NCI-H2227 (cell line): ENCODE measurements at regions not wholly inside any gene's neighbourhood (a gene's known extent, or its start where the extent isn't known, plus 50 kb on each side); places are given as distances from the start of the nearest gene placed in this dataset.
"Not testable (repeated sequence)": the region's sequence is repeated elsewhere in the genome, so short reads cannot be mapped to it uniquely, and the experiment has no call there.

ENCODE experiments used
- DNase-seq: peaks from one replicate; lab custom pipeline; 2025; ENCODE audit not compliant: unreplicated experiment; lab: John Stamatoyannopoulos, UW

GRCh38 chr15:50857763-50858162, 50.7 kb upstream of the AP4E1 start:
- no peak for DNase-seq

GRCh38 chr15:50854601-50855490, 53.6 kb upstream of the AP4E1 start:
- no peak for DNase-seq

DNA sequence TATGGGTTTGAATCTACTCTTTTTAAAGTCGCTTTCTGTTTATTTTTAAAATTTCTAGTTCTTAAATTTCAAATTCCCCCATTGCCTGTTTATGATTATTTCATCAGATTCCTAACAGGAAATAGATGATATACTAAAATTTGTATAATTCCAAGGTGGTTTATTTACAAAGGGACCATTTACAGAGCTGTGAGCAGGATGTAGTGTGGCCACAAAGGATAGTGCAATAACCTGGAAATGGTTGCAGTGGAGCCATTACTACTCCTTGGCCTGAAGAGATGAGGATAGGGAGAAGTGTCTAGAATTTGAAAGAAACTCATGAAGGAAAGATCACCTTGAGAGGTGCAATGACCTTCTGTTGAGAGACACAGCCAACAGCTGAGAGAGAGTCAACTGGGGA, 58.5 kb upstream of the AP4E1 start:
- DNase-seq: no peak

- DNase-seq: no peak
These were observed 60.1 kb upstream of the AP4E1 start for GRCh38 chr15:50848349-50848748.

GRCh38 chr15:50845181-50845580, 63.3 kb upstream of the AP4E1 start:
- DNase-seq: not testable (repeated sequence)

- DNase-seq: no peak
These were observed 68.0 kb upstream of the AP4E1 start for GRCh38 chr15:50840520-50840919.

DNA sequence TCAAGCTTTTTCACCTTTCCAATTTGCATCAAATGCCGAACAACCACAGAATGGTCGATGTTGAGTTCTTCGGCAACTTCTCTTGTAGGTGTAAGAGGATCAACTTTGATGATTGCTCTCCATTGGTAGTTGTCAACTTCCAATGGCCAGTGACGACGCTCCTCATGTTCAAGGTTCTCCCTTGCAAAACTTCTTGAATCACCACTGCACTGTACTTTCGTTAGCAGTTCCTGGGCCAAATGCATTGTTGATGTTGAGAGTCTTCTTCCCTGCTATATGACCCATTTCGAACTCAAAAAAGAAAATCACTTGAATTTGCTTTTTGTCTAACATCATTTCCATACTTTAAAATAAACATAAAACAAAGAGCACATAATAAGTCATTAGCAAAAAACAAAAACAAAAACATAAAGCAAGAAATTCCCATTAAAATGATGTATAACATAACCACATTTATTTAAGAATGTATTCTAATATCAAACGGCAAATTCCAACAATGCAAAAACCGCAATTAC, 71.2 kb upstream of the AP4E1 start:
- no peak for DNase-seq

DNA sequence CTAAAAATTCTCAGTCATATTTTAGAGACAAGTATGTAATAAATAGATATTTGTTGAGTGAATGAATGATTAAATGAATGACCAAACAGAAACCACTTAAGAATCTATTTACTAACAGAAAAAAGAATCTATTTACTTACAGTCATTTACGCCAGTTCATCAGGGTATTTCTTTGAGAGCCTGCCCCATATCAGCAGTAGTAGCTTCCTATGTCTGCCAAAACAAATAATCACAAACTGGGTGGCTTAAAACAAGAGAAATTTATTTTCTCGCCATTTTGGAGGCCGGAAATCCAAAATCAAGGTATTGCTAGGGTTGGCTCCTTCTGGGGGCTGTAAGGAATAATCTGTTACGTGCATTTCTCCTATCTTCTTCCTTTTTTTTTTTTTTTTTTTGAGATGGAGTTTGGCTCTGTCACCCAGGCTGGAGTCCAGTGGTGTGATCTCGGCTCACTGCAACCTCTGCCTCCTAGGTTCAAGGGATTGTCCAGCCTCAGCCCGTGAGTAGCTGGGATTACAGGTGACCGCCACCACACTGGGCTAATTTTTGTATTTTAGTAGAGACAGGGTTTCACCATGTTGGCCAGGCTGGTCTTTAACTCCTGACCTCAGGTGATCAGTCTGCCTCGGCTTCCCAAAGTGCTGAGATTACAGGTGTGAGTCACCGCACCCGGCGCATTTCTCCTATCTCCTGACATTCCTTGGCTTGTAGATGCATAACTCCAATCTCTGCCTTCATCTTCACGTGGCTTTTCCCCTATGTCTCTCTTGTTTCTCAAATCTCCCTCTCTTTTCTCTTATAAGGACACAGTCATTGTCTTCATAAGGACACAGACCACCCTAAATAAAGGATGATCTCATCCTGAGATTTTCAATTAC, 65.2 kb upstream of the SPPL2A start:
- no peak for DNase-seq

GRCh38 chr15:50828610-50829206, 63.2 kb upstream of the SPPL2A start:
- peak; percentile 29 for DNase-seq

DNA sequence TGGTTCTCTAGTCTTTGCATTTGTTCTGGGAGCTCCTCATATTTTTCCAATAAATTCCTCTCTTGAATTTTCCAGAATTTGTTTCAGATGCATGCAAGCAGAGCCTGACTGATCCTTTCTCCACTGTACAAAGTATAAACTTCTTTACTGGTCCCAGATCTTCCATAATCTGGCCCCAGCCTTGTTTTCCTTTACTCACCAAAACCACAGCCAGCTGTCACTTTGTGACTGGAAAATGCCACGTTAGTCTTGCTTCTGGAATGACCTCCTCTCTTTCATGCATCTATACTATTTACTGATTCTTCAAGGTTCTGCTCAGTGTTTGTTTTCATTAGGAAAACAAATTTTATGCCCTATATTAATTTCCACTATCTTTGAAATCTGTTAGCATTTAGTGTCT, 60.4 kb upstream of the SPPL2A start:
- no peak for DNase-seq

- DNase-seq: no peak
These were observed 59.0 kb upstream of the SPPL2A start for GRCh38 chr15:50824514-50824913.

DNA sequence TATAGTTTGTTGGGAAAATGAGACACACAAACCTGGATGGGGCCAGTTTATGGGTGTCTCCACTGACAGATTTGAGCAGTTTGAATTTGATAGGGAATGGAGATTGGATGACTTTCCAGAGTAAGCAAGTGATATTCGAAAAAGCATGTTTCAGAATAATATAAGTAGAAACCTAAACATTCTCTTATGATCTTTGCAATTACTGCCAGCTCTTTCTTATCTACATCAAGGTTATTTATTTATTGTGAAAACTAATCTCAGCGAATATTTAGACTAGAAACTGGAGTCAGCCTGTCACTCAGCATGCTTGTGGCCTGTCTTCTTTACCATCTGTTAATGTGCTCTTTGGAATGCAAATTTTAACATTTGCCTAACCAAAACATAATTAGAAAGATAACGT, 57.8 kb upstream of the SPPL2A start:
- no peak for DNase-seq

GRCh38 chr15:50821476-50821875, 56.0 kb upstream of the SPPL2A start:
- no peak for DNase-seq

DNA sequence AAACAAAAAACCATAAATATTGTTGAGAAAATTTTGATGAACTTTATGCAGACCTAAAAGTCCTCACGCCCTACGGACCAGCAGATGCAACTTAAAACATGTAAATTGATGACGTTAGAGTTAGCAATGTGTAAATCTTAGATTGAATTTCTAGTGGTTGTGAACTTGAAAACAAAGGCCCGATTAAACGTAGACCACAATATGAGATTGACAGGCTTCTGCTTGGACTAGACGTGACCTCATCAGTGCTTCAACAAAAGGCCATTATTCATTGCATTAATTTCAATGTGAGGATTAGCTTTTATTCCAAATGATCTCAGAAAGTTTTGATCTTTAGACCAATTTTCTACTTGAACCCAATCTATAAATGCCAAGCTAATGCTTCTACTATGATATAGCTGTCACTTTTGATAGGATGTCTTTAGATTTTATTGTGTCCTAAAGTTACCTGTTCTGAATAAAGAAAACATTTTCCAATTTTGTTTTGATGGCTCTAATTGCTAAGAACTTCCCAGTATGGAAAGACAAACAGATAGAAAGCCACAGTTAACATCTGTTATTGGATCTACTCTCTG, 55.4 kb upstream of the SPPL2A start:
- no peak for DNase-seq

DNA sequence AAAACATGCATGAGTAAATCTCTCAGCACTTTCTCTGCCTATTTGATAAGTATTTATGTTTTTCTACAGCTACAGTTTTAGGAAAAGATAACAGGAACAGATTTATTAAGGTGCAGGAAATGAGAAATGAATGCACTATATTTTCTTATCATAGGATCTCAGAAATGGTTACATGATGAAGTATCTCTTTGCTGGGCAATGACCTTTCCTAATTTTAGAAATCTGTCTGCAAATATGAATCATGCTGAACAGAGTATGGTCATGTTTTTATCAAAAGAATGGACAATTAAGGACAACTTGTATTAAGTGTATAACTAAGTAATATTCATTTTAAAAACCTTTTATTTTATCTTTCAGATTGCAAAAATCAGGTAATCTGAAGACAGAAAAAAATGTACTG, 53.8 kb upstream of the SPPL2A start:
- no peak for DNase-seq

DNA sequence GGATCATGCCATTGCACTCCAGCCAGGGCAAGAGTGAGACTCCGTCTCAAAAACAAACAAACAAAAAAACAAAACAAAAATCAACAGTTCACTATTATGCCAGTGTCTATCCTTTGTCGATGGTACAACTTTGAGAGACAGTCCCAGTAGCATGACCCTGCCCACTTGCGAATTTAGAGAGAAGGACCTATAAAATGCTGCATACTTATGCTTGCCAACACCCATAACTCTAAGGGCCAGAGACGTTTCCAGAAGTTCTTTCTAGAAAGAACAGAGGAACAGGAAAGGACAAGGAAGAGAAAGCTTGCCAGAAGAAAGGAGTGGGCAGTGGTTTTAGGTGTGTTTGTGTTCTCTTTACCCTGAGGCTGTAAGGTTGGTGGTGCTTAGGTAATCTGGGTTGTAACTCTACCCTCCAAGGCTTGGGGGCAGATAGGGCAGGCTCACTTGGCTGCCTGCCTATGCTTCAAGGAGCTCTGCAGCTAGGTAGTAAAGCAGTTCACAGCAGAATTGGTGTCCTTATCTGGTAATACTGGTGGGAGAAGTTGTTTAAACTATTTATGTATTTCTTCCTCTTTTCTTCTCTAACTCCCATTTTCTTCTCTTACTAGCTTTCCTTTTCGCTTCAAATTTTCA, 50.6 kb upstream of the SPPL2A start:
- DNase-seq: no peak
